Spinal cord (tissue), 9 donors: ENCODE measurements at regions not wholly inside any gene's neighbourhood (a gene's known extent, or its start where the extent isn't known, plus 50 kb on each side); places are given as distances from the start of the nearest gene placed in this dataset.

Experiments
- DNase-seq, 6 donors: peaks; one replicate each; pipeline versions ENCODE4 v3.0.0 to v3.0.0-alpha.2; 2013 to 2015; ENCODE audit warnings: low spot score in 6 of 6, low read depth in 4 of 6
- H3K27ac ChIP-seq: one replicate; pipeline ENCODE4 v1.5.1; 2013; ENCODE audit warnings: low read depth, low read length, control low read depth
- H3K27me3 ChIP-seq: one replicate; pipeline ENCODE4 v1.6.1; 2013; ENCODE audit warnings: low read length; ENCODE audit not compliant: control insufficient read depth, insufficient read depth
- H3K36me3 ChIP-seq: one replicate; pipeline ENCODE4 v1.6.1; 2013; ENCODE audit warnings: low read length; ENCODE audit not compliant: control insufficient read depth, insufficient read depth
- H3K4me1 ChIP-seq: one replicate; pipeline ENCODE4 v1.6.1; 2013; ENCODE audit warnings: low read length; ENCODE audit not compliant: control insufficient read depth, insufficient read depth
- H3K4me3 ChIP-seq: one replicate; pipeline ENCODE4 v1.5.1; 2013; ENCODE audit warnings: low read depth, low read length, control low read depth
- H3K9me3 ChIP-seq: one replicate; pipeline ENCODE4 v1.6.1; 2013; ENCODE audit warnings: low read length; ENCODE audit not compliant: control insufficient read depth, insufficient read depth
- WGBS: methylation state at CpG from one replicate; pipeline ENCODE4 v1.1.5; 2013; ENCODE audit warnings: missing lambda C conversion rate; ENCODE audit not compliant: insufficient coverage; 5-methylcytosine and 5-hydroxymethylcytosine counted together
- donor health status: healthy.

DNA sequence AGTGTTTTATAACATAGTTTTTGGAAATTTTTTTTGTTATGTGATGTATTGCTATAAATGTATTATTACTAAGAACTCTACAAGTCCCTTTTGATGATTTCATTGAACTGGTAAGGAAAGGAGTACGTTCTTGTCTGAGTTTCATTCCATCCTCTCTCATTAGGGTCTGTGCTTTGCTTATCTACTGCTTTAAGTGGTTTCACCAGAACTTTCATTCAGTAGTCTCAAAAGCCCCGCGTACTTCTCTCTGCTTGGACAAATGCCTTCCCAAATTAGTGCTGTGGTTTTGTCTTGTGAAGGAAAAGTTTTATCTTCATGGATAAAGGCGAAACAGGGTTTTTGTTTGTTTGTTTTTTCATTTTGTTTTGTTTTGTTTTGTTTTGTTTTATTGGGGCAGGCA lies 469.8 kb upstream of the WWC1 start:
- no peaks in the 10 kb centered on the region for H3K27me3 ChIP-seq
- H3K4me3 ChIP-seq = no peak overlapping the region
- 88% methylated on average over 1 of the region's 4 CpGs for WGBS
- no peaks in the 10 kb centered on the region for H3K36me3 ChIP-seq
- no peaks in the 10 kb centered on the region for H3K9me3 ChIP-seq
- peaks cover 9% of the 10 kb centered on the region for H3K4me1 ChIP-seq
- DNase-seq = no peak
- no peak overlapping the region for H3K27ac ChIP-seq

DNA sequence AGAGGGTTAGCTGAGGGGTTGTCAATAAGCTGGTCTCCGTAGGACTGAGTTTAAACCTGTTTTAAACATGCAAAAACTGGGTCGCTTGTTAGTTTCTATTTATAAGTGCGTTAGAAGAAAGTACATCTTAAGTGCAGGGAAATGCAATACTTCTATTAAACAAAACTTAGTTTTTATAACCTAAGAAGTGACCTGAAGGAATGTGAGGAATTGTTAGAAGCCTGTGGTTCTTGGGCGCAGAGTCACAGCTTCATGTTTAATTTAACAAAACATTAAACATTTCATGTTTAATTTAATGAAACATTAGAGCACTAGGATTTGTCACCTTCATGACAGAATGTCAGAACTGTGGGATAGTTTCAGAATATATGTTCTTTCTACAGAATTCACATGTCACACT lies 469.2 kb upstream of the WWC1 start:
- DNase-seq = no peak
- H3K36me3 ChIP-seq = no peaks in the 10 kb centered on the region
- WGBS = no CpG with 5 or more reads among the region's 4 CpGs

DNA sequence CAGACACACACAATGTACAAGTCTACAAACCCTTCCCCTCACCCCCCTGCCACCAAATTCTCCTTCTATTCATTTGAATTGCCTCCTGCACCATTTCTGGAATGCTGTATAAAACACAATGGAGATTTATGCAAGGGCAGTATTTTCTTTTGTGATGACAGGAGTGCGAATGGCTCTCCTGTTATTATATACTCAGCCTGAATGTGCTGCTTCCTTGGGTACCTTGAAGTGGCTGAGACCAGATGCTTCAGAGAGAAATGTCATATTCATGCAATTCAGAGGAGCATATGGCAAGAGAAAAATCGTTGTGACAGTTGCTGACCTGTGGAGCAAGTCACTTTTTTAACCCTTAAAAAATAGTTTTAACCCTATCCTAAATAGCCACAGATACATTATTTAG lies 468.0 kb upstream of the WWC1 start:
- Histone ChIP-seq H3K4me3 (no peak overlapping the region), H3K27me3 (no peaks in the 10 kb centered on the region), H3K36me3 (no peaks in the 10 kb centered on the region), H3K4me1 (peaks cover 9% of the 10 kb centered on the region), H3K9me3 (no peaks in the 10 kb centered on the region), H3K27ac (no peak overlapping the region)
- WGBS = no CpG with 5 or more reads among the region's 2 CpGs
- DNase-seq = no peak

More for the DNA sequence above, 469.2 kb upstream of the WWC1 start:
- Histone ChIP-seq H3K27ac (no peak overlapping the region), H3K27me3 (no peaks in the 10 kb centered on the region), H3K9me3 (no peaks in the 10 kb centered on the region), H3K4me1 (peaks cover 9% of the 10 kb centered on the region), H3K4me3 (no peak overlapping the region)

DNA sequence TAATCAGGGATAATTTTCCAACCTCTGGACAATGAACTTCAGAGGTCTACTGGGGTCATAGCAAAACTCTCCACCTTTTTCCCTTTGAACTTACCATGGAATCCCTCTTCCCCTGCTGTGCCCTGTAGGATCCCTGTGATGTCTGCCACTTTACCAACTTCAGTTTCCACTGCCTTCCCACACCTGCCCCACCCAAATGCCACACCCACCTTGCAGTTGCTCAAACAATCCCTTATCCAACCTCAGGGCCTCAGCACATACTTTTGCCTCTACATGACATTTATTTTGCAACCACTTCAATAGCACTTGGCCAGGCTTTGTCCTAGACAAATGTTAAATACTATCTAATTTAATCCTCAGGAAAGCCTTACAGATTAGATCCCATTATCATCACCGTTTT lies 463.7 kb upstream of the WWC1 start:
- Histone ChIP-seq H3K27ac (no peak overlapping the region), H3K4me1 (no peaks in the 10 kb centered on the region), H3K36me3 (no peaks in the 10 kb centered on the region), H3K4me3 (no peak overlapping the region), H3K27me3 (no peaks in the 10 kb centered on the region), H3K9me3 (no peaks in the 10 kb centered on the region)
- no peak for DNase-seq
- 83% methylated on average over 1 of the region's 1 CpG for WGBS

DNA sequence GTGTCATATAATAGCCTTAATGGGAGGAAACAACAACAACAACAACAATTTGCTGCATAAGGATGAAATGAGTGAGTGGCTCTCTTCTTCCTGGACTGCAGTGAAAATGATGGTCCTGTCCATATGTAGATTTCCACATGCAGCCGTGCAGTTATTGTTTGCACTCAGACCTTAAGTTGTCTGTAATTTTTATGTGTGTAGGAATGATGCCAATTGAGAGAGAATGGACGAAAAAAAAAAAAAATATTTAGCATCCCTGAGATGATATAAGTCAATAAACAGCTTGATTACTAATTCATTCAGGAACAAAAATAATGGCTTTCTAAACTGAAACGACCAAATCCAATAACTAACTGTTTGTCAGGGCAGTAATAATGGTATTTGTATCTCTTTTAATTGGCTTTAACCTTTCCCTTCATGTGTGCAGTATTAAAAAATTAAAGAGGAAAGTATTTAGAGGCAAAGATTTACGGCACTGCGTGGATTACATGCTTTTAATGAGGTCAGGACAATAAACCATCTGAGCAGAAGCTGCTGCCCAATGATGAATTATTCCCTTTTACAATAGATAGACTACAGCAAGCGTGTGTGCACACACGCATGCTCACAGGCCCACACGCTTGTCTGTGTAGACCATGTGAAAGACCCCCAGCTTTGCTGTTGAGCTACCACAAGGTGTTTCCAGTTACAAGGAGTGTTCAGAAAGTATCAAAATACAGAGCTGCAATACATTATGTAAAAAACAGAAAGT lies 459.5 kb upstream of the WWC1 start:
- no peaks in the 10 kb centered on the region for H3K9me3 ChIP-seq
- H3K27me3 ChIP-seq = no peaks in the 10 kb centered on the region
- peak in 1 of 6 donors; percentile 59 for DNase-seq
- no peak overlapping the region for H3K27ac ChIP-seq
- H3K4me3 ChIP-seq = no peak overlapping the region
- H3K4me1 ChIP-seq = no peaks in the 10 kb centered on the region
- no peaks in the 10 kb centered on the region for H3K36me3 ChIP-seq
- 40% methylated on average over 2 of the region's 8 CpGs for WGBS

DNA sequence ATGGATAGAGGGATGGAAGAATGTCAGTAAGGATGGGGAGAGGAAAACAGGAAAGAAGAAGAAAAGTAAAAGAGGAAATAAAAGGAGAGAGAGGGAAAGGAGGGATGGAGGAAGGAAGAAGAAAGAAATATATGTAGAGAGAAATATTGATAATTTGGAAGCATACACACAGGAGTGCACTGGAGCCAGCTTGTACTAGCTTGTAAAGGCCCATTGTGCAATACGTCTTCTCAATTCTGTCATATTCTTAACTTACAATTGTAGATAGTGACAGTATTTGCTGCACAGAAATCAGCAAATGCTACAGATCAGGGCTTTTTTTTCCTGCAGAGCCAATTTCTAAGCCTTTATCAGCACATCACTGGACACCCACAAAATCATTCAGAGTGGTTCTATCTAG lies 458.8 kb upstream of the WWC1 start:
- Histone ChIP-seq H3K36me3 (no peaks in the 10 kb centered on the region), H3K4me1 (no peaks in the 10 kb centered on the region), H3K27me3 (no peaks in the 10 kb centered on the region), H3K4me3 (no peak overlapping the region), H3K27ac (no peak overlapping the region), H3K9me3 (no peaks in the 10 kb centered on the region)
- no peak for DNase-seq
- WGBS = no CpG with 5 or more reads among the region's 1 CpG

DNA sequence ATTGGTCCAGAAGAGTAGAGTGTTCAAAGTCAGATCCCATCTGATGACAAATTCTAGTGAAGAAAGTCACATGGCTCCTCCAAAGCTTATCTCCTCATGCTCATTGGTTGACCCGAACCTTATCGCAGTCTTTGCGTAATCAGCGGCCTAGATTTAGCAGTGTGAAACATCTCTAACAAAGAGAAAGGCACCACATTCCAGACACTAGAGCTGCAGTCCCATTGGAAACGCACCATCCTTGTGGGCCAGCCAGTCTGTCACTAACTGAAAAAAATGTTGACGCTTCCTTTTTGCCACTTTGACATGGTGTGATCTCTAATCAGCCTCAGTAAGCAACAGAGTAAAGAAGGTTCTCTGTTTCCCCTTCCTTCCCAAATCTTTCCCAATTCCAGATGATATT lies 458.0 kb upstream of the WWC1 start:
- 91% methylated on average over 6 of the region's 6 CpGs for WGBS
- H3K27ac ChIP-seq = no peak overlapping the region
- no peaks in the 10 kb centered on the region for H3K4me1 ChIP-seq
- no peaks in the 10 kb centered on the region for H3K36me3 ChIP-seq
- H3K4me3 ChIP-seq = no peak overlapping the region
- H3K9me3 ChIP-seq = no peaks in the 10 kb centered on the region
- no peaks in the 10 kb centered on the region for H3K27me3 ChIP-seq
- DNase-seq = no peak

DNA sequence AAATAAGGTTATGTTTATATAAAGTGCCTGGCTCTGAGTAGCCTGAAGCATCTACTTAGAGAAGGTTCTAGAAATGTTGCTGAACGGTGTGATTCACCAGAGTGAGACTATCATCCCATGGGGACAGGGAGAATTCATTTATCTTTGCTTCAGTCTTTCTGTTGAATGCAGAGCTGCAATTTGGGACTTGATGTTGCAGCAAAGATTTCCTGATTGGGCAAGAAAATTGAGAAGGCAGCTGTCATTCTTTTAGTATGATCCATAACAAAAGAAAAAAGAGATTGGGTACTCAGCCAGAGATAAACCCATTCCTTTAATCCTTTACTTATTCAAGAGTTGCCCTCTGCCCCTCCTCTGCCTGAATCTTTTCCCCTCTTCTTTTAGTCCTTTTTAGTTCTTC lies 456.3 kb upstream of the WWC1 start:
- no CpG with 5 or more reads among the region's 1 CpG for WGBS
- no peaks in the 10 kb centered on the region for H3K4me1 ChIP-seq
- H3K9me3 ChIP-seq = no peaks in the 10 kb centered on the region
- no peak overlapping the region for H3K4me3 ChIP-seq
- H3K27me3 ChIP-seq = no peaks in the 10 kb centered on the region
- no peaks in the 10 kb centered on the region for H3K36me3 ChIP-seq
- DNase-seq = no peak
- H3K27ac ChIP-seq = no peak overlapping the region

DNA sequence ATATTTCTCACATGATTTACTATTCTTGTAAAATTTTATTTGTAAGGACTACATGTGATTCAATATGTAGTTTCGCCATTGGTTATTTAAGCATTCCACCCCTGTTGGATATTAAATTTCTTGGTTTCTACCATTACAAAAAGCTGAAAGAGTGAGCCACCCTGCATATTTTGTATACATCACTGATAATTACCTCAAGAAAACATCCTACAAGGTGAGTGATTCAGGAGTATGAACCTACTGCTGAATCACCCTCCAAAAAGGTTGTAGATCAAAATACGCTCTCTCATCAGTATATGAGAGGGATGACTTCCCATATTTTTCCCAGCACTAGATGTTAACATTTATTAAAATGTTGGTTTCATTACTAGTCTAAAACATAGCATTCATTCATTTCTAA lies 454.3 kb upstream of the WWC1 start:
- no peak for DNase-seq
- H3K9me3 ChIP-seq = no peaks in the 10 kb centered on the region
- H3K36me3 ChIP-seq = no peaks in the 10 kb centered on the region
- no CpG with 5 or more reads among the region's 2 CpGs for WGBS
- no peaks in the 10 kb centered on the region for H3K27me3 ChIP-seq
- H3K4me3 ChIP-seq = no peak overlapping the region
- H3K27ac ChIP-seq = no peak overlapping the region
- H3K4me1 ChIP-seq = no peaks in the 10 kb centered on the region

DNA sequence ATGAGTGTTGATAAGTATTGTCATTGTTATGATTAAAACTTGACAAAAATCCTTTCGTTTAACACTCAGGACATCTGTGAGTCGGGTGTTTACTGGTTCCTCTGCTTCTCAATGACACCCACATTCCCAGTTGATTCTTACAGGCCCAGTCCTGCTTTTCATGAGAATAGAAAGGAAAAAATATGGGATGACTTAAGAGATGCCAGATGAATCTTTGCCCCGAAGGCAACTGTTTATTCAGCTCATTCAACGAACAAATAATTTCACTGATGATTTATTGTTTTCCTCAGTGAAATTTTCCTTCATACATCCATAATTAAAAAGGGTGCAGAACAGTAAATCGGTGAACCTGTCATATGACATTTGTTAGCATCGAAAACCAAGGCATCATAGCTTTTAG lies 452.4 kb upstream of the WWC1 start:
- no peak for DNase-seq
- Histone ChIP-seq H3K36me3 (no peaks in the 10 kb centered on the region), H3K9me3 (no peaks in the 10 kb centered on the region), H3K4me3 (no peak overlapping the region), H3K4me1 (no peaks in the 10 kb centered on the region), H3K27ac (no peak overlapping the region), H3K27me3 (no peaks in the 10 kb centered on the region)
- WGBS = 90% methylated on average over 2 of the region's 6 CpGs
